NOMO-1 treated with DMSO at 0.1 percent for 48 hours (cell line): ENCODE measurements at regions not wholly inside any gene's neighbourhood (a gene's known extent, or its start where the extent isn't known, plus 50 kb on each side); places are given as distances from the start of the nearest gene placed in this dataset.
A peak's percentile ranks its signal among the peaks of the same experiment; 100 is the strongest.
"Not testable (repeated sequence)": the region's sequence is repeated elsewhere in the genome, so short reads cannot be mapped to it uniquely, and the experiment has no call there.

Experiments
- DNase-seq: peaks from one replicate; lab custom pipeline; 2025; ENCODE audit not compliant: unreplicated experiment; lab: John Stamatoyannopoulos, UW

- DNase-seq: not testable (repeated sequence)
Observed at GRCh38 chr22:22296047-22296446, 51.5 kb downstream of the VPREB1 start.

GRCh38 chr22:22297159-22297793 is 52.7 kb downstream of the VPREB1 start:
- DNase-seq: not testable (repeated sequence)

- DNase-seq: peak; percentile 39
Observed at GRCh38 chr22:22297794-22298653, 53.4 kb downstream of the VPREB1 start.

- DNase-seq: not testable (repeated sequence)
Observed at GRCh38 chr22:22298654-22299009, 54.0 kb downstream of the VPREB1 start.

- not testable (repeated sequence) for DNase-seq
Observed at GRCh38 chr22:22300511-22300910, 55.9 kb downstream of the VPREB1 start.

GRCh38 chr22:22300946-22301345 is 56.4 kb downstream of the VPREB1 start:
- DNase-seq: not testable (repeated sequence)

GRCh38 chr22:22316589-22316988 is 72.0 kb downstream of the VPREB1 start:
- no peak for DNase-seq

GRCh38 chr22:22318723-22319465 is 74.3 kb downstream of the VPREB1 start:
- no peak for DNase-seq

GRCh38 chr22:22321743-22322611 is 77.4 kb downstream of the VPREB1 start:
- DNase-seq: peak; percentile 53

GRCh38 chr22:22322792-22323191 is 78.2 kb downstream of the VPREB1 start:
- DNase-seq: no peak

- DNase-seq: no peak
Observed at GRCh38 chr22:22327723-22328122, 83.1 kb downstream of the VPREB1 start.

- no peak for DNase-seq
Observed at GRCh38 chr22:22329792-22330191, 85.2 kb downstream of the VPREB1 start.

GRCh38 chr22:22335640-22336039 is 91.1 kb downstream of the VPREB1 start:
- DNase-seq: not testable (repeated sequence)

GRCh38 chr22:22336333-22336732 is 91.7 kb downstream of the VPREB1 start:
- DNase-seq: not testable (repeated sequence)

- not testable (repeated sequence) for DNase-seq
Observed at GRCh38 chr22:22338778-22339177, 94.2 kb downstream of the VPREB1 start.

GRCh38 chr22:22341736-22342135 is 97.2 kb downstream of the VPREB1 start:
- no peak for DNase-seq

GRCh38 chr22:22342697-22343580 is 98.4 kb downstream of the VPREB1 start:
- DNase-seq: no peak

GRCh38 chr22:22343581-22344296 is 99.2 kb downstream of the VPREB1 start:
- DNase-seq: peak; percentile 80

- DNase-seq: no peak
Observed at GRCh38 chr22:22344430-22344829, 99.8 kb downstream of the VPREB1 start.
